IgD-negative memory B cell (primary cell): ENCODE measurements at regions not wholly inside any gene's neighbourhood (a gene's known extent, or its start where the extent isn't known, plus 50 kb on each side); places are given as distances from the start of the nearest gene placed in this dataset.
A peak's percentile ranks its signal among the peaks of the same experiment; 100 is the strongest.
"Not testable (repeated sequence)": the region's sequence is repeated elsewhere in the genome, so short reads cannot be mapped to it uniquely, and the experiment has no call there.

Experiments used
- H3K27ac Mint-ChIP-seq, 3 donors: one replicate each; pipeline ENCODE4 v1.8.0; 2020 to 2022; ENCODE audit warnings: mild to moderate bottlenecking in 3 of 3, mixed read lengths in 3 of 3, moderate library complexity in 1 of 3
- H3K27me3 Mint-ChIP-seq: one replicate; pipeline ENCODE4 v1.8.0; 2021; ENCODE audit warnings: mixed read lengths
- H3K36me3 Mint-ChIP-seq: one replicate; pipeline ENCODE4 v1.8.0; 2020; ENCODE audit warnings: mild to moderate bottlenecking, mixed read lengths
- H3K4me1 Mint-ChIP-seq, 3 donors: one replicate each; pipeline ENCODE4 v1.8.0; 2020 to 2022; ENCODE audit warnings: mixed read lengths in 3 of 3, mild to moderate bottlenecking in 1 of 3
- H3K4me3 Mint-ChIP-seq, 4 donors: one replicate each; pipeline ENCODE4 v1.8.0; 2020 to 2022; ENCODE audit warnings: mild to moderate bottlenecking in 4 of 4, mixed read lengths in 4 of 4, moderate library complexity in 3 of 4
- H3K9me3 Mint-ChIP-seq, 3 donors: one replicate each; pipeline ENCODE4 v1.8.0; 2020 to 2021; ENCODE audit warnings: mixed read lengths in 3 of 3, mild to moderate bottlenecking in 1 of 3

DNA sequence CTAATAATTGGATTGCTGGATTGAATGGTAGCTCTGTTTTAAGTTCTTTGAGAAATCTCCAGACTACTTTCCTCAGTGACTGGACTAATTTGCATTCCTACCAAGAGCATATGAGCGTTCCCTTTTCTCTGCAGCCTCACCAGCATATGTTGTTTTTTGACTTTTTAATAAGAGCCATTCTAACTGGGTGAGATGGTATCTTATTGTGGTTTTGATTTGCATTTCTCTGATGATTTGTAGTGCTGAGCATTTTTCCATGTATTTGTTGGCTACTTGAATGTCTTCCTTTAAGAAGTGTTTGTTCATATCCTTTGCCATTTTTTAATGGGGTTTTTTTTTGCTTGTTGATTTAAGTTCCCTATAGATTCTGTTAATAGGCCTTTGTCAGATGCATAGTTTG is 94.7 kb upstream of the AHI1 start:
- Mint-ChIP-seq H3K36me3 (no peaks in the 10 kb centered on the region), H3K9me3 (peaks cover 3 to 4% (median 3%) of the 10 kb centered on the region in 3 donors), H3K4me1 (no peaks in the 10 kb centered on the region), H3K27ac (no peak overlapping the region), H3K27me3 (peaks cover 4% of the 10 kb centered on the region), H3K4me3 (no peak overlapping the region)

- Mint-ChIP-seq H3K36me3 (no peaks in the 10 kb centered on the region), H3K4me1 (no peaks in the 10 kb centered on the region), H3K27me3 (peaks cover 3% of the 10 kb centered on the region), H3K9me3 (peaks cover 4 to 11% (median 10%) of the 10 kb centered on the region in 3 donors), H3K27ac (no peak overlapping the region), H3K4me3 (no peak overlapping the region)
Measured at GRCh38 chr6:135594000-135594399, 96.5 kb upstream of the AHI1 start.

DNA sequence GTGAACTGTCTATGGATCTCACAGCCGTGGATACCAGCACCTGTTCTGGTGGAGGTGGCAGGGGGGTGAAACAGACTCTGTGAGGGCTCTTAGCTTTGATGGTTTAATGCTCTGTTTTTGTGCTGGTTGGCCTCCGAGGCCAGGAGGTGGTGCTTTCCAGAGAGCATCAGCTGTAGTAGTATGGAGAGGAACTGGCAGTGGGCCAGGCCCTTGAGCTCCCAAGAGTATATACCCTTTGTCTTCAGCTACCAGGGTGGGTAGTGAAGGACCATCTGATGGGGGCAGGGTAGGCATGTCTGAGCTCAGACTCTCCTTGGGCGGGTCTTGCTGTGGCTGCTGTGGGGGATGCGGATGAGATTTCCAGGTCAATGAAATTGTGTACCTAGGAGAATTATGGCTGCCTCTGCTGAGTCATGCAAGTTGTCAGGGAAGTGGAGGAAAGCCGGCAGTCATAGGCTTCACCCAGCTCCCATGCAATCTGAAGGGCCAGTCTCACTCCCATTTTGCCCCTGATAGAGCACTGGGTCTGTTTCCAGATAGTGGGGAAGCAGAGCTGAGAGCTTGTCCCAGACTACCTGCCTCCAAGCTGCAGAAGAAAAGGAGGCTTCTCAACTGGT is 102.7 kb upstream of the AHI1 start:
- H3K4me3 Mint-ChIP-seq: no peak overlapping the region
- H3K4me1 Mint-ChIP-seq: no peaks in the 10 kb centered on the region
- H3K27me3 Mint-ChIP-seq: peaks cover 5% of the 10 kb centered on the region
- no peaks in the 10 kb centered on the region for H3K36me3 Mint-ChIP-seq
- no peak overlapping the region for H3K27ac Mint-ChIP-seq
- H3K9me3 Mint-ChIP-seq: peaks cover 4 to 8% (median 7%) of the 10 kb centered on the region in 3 donors

GRCh38 chr6:135600931-135601330 is 103.4 kb upstream of the AHI1 start:
- no peaks in the 10 kb centered on the region for H3K4me1 Mint-ChIP-seq
- H3K27ac Mint-ChIP-seq: no peak overlapping the region
- no peaks in the 10 kb centered on the region for H3K36me3 Mint-ChIP-seq
- H3K9me3 Mint-ChIP-seq: peaks cover 4 to 8% (median 7%) of the 10 kb centered on the region in 3 donors
- no peak overlapping the region for H3K4me3 Mint-ChIP-seq
- H3K27me3 Mint-ChIP-seq: peaks cover 5% of the 10 kb centered on the region

DNA sequence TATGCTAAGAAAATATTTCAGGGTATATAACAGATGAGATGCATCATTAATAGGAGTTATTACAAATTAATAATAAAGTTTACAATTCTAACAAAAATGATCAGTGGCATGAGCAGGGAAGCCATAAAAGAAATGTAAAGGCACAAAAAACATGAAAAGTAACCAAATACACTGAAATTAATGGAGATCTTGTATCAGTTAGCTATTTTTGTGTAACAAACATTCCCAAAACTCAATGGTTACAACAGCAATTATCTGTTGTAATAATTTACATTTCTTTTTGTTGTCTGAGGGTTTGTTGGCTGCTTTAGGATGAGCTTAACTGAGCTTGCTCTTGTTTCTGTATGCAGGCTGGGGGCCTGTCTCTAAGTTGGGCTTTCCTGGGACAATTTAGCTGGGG is 104.3 kb upstream of the AHI1 start:
- no peaks in the 10 kb centered on the region for H3K36me3 Mint-ChIP-seq
- H3K4me3 Mint-ChIP-seq: no peak overlapping the region
- H3K4me1 Mint-ChIP-seq: no peaks in the 10 kb centered on the region
- H3K27me3 Mint-ChIP-seq: peaks cover 5% of the 10 kb centered on the region
- H3K9me3 Mint-ChIP-seq: peaks cover 0 to 8% (median 7%) of the 10 kb centered on the region in 3 donors
- H3K27ac Mint-ChIP-seq: no peak overlapping the region

DNA sequence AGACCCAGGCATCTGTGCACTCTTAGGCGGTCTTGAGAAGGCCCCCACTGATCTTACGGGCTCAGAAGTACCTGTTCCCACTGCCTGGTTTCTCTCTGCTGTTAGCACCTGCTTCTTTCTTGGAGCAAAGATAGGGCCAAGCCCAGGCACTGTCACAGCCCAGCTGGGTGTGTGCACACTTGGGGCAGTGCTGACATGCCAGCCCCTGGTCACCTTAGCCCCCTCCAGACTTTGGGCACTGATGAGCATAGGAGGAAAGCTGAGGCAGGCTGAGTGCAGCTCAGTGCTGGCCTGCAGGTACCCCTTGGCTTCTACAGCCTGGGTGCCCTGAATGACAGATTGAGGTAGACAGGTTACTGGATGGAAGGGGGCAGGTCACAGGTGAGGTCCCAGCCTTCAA is 105.7 kb upstream of the AHI1 start:
- Mint-ChIP-seq H3K4me3 (no peak overlapping the region), H3K9me3 (peaks cover 0 to 8% (median 1%) of the 10 kb centered on the region in 3 donors), H3K27me3 (peaks cover 5% of the 10 kb centered on the region), H3K27ac (no peak overlapping the region), H3K36me3 (no peaks in the 10 kb centered on the region), H3K4me1 (no peaks in the 10 kb centered on the region)

DNA sequence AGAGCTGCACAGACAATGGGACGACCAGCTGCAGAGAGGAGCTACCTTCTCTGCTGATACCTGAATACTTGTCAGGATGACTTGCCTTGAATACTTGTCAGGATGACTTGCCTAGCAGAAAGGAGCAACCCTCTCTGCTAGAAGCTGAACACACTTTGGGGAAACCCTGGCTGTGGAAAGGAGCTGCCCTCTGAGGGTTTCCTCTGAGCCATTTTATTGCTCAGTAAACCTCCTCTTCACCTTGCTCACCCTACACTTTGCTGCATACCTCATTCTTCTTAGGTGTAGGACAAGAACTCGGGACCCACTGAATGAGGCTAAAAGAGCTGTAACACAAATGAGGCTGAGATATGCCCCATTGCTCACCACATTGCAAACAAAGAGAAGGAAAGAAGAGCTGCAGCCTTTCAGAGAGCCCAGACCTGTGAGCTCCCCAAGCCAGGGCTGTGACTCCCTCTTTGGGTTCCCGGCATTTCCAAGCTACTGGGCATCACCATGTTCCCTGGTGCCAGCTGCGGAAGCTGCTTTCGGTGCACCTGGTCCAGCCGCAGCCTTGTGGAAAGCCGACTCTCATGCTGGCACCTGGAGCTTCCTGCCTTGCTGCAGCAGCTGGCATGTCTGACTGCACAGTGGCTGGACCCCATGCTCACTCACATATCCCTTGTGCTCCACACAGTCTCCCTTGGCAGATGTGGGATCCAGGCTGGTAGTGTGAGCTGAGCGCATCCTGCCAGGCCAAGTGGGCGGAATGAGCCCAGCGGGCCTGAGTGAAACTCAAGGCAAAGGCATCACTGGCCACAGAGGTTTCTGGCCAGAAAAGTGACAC is 106.7 kb upstream of the AHI1 start:
- no peaks in the 10 kb centered on the region for H3K36me3 Mint-ChIP-seq
- H3K4me1 Mint-ChIP-seq: no peaks in the 10 kb centered on the region
- peak overlapping the region in 1 of 3 donors; percentile 59 for H3K27ac Mint-ChIP-seq
- peaks cover 5% of the 10 kb centered on the region for H3K27me3 Mint-ChIP-seq
- no peak overlapping the region for H3K4me3 Mint-ChIP-seq
- no peaks in the 10 kb centered on the region for H3K9me3 Mint-ChIP-seq

- H3K4me3 Mint-ChIP-seq: no peak overlapping the region
- no peaks in the 10 kb centered on the region for H3K4me1 Mint-ChIP-seq
- no peak overlapping the region for H3K27ac Mint-ChIP-seq
- H3K27me3 Mint-ChIP-seq: no peaks in the 10 kb centered on the region
- no peaks in the 10 kb centered on the region for H3K36me3 Mint-ChIP-seq
- no peaks in the 10 kb centered on the region for H3K9me3 Mint-ChIP-seq
Measured at GRCh38 chr6:135605278-135605790, 107.8 kb upstream of the AHI1 start.

DNA sequence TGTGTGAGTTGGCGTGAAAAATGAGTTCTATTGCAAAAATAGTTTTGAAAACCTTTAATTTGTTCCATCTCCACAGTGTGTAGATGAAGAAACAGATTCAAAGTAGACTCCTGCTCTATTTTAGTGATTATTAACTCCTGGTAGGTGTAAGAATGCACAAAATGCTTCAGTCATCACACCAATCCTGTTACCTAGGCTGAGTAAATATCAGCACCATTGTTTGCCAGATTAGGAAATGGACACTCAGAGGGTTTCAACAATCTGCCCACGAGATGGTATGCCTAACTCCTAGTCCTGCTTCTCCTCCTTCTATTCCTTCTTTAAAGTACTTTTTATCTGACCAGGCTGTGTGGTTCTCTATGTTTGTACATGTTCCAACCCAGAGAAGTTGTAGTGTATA is 108.9 kb upstream of the AHI1 start:
- H3K36me3 Mint-ChIP-seq: no peaks in the 10 kb centered on the region
- no peak overlapping the region for H3K27ac Mint-ChIP-seq
- no peaks in the 10 kb centered on the region for H3K4me1 Mint-ChIP-seq

GRCh38 chr6:135608031-135608430 is 110.5 kb upstream of the AHI1 start:
- H3K4me3 Mint-ChIP-seq: no peak overlapping the region
- no peaks in the 10 kb centered on the region for H3K4me1 Mint-ChIP-seq
- H3K27ac Mint-ChIP-seq: no peak overlapping the region
- no peaks in the 10 kb centered on the region for H3K9me3 Mint-ChIP-seq
- peaks cover 4% of the 10 kb centered on the region for H3K27me3 Mint-ChIP-seq
- H3K36me3 Mint-ChIP-seq: no peaks in the 10 kb centered on the region

More for the DNA sequence above, 108.9 kb upstream of the AHI1 start:
- Mint-ChIP-seq H3K27me3 (no peaks in the 10 kb centered on the region), H3K9me3 (no peaks in the 10 kb centered on the region), H3K4me3 (no peak overlapping the region)

GRCh38 chr6:135610192-135610591 is 112.7 kb upstream of the AHI1 start:
- not testable (repeated sequence) for H3K36me3 Mint-ChIP-seq, H3K27me3 Mint-ChIP-seq, H3K4me3 Mint-ChIP-seq, H3K27ac Mint-ChIP-seq, H3K9me3 Mint-ChIP-seq, H3K4me1 Mint-ChIP-seq

DNA sequence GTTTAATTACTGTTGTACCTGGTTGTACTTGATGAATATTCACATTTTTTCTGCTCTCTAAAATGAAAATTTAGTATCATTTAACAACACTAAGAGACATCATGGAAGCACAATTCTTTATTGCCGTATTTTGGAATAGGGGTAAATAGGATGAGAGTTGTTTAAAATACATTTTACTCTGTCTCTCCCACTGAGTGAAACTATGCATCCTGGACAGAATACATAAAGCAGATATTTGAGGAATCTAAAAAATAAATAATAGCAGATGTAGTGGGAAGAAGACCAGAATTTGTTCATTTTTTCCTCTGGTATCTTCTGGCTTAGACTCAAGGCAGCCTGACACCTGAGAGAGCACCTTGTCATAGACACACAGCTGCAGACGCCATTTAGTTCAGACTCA is 119.1 kb upstream of the AHI1 start:
- H3K4me3 Mint-ChIP-seq: no peak overlapping the region
- H3K4me1 Mint-ChIP-seq: no peaks in the 10 kb centered on the region
- peaks cover 8% of the 10 kb centered on the region for H3K27me3 Mint-ChIP-seq
- peaks cover 2% of the 10 kb centered on the region for H3K36me3 Mint-ChIP-seq
- H3K27ac Mint-ChIP-seq: no peak overlapping the region
- no peaks in the 10 kb centered on the region for H3K9me3 Mint-ChIP-seq

- Mint-ChIP-seq H3K27ac (no peak overlapping the region), H3K4me1 (no peaks in the 10 kb centered on the region), H3K36me3 (peaks cover 2% of the 10 kb centered on the region), H3K9me3 (peaks cover 0 to 1% (median 0%) of the 10 kb centered on the region in 3 donors), H3K4me3 (no peak overlapping the region), H3K27me3 (peaks cover 5% of the 10 kb centered on the region)
Measured at GRCh38 chr6:135617222-135617621, 119.7 kb upstream of the AHI1 start.

- no peak overlapping the region for H3K27ac Mint-ChIP-seq
- peaks cover 0 to 3% (median 0%) of the 10 kb centered on the region in 3 donors for H3K9me3 Mint-ChIP-seq
- H3K4me1 Mint-ChIP-seq: peaks cover 0 to 3% (median 0%) of the 10 kb centered on the region in 3 donors
- peaks cover 3% of the 10 kb centered on the region for H3K36me3 Mint-ChIP-seq
- no peak overlapping the region for H3K4me3 Mint-ChIP-seq
- peaks cover 7% of the 10 kb centered on the region for H3K27me3 Mint-ChIP-seq
Measured at GRCh38 chr6:135622081-135622480, 124.5 kb upstream of the AHI1 start.

GRCh38 chr6:135623979-135624378 is 126.4 kb upstream of the AHI1 start:
- Mint-ChIP-seq H3K27me3 (peaks cover 7% of the 10 kb centered on the region), H3K4me1 (peaks cover 0 to 3% (median 0%) of the 10 kb centered on the region in 3 donors), H3K36me3 (peaks cover 1% of the 10 kb centered on the region), H3K27ac (no peak overlapping the region), H3K9me3 (peaks cover 0 to 3% (median 0%) of the 10 kb centered on the region in 3 donors), H3K4me3 (no peak overlapping the region)
